ENCODE measurements at regions not wholly inside any gene's neighbourhood (a gene's known extent, or its start where the extent isn't known, plus 50 kb on each side); places are given as distances from the start of the nearest gene placed in this dataset.

DNA sequence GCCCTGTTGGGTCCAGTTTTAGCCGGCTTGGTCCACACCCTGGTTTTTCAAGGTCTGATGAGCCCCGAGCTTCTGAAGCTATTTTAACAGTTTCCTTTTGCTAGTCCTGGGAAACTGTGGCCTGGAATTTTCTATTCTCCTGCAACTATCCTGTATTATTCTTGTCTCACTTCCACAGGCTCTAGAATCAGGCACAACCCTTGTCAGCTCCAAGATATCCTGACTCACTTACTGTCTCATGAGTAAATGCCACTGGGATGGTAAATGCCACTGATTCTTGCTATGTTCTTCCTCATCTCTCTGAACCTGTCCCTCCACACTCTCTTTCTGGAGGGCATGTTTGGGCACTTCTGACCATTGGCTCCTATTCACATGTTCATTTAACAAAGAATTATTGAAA, 611.5 kb upstream of the IGFBP3 start:
- no peak for TF ChIP-seq CTCF (IDR thresholded peaks at IDR 0.05)
- TF ChIP-seq POLR2A (IDR thresholded peaks at IDR 0.05): no peak

Data from thyroid gland (tissue), 4 donors.